OCI-LY1 (cell line): ENCODE measurements at regions not wholly inside any gene's neighbourhood (a gene's known extent, or its start where the extent isn't known, plus 50 kb on each side); places are given as distances from the start of the nearest gene placed in this dataset.
"Not testable (repeated sequence)": the region's sequence is repeated elsewhere in the genome, so short reads cannot be mapped to it uniquely, and the experiment has no call there.

Source experiments
- CTCF ChIP-seq: fragments of 200-600 bp; sonication (generic), shearing (Covaris generic); IDR thresholded peaks from 2 replicates; pipeline ENCODE4 v1.5.1; 2017; ENCODE audit warnings: mild to moderate bottlenecking, antibody characterized with exemption, low read length, moderate library complexity, mixed read lengths
- EZH2 ChIP-seq: fragments of 200-600 bp; sonication (generic), shearing (Covaris generic); IDR thresholded peaks from 2 replicates; pipeline ENCODE4 v1.8.0; 2017; ENCODE audit warnings: borderline replicate concordance, mixed run types, mild to moderate bottlenecking, antibody characterized with exemption, low read length, moderate library complexity, mixed read lengths

GRCh38 chr10:131557956-131558355 lies 246.4 kb upstream of the TCERG1L start:
- TF ChIP-seq CTCF, EZH2: not testable (repeated sequence)
